Hippocampal formation (tissue), 2 donors: ENCODE measurements at regions not wholly inside any gene's neighbourhood (a gene's known extent, or its start where the extent isn't known, plus 50 kb on each side); places are given as distances from the start of the nearest gene placed in this dataset.

Source experiments
- DNase-seq, 2 donors: peaks; one replicate each; lab custom pipeline; 2025; lab: John Stamatoyannopoulos, UW

GRCh38 chr14:101045511-101045910, 142.0 kb upstream of the RTL1 start:
- DNase-seq: no peak

- DNase-seq: no peak
These were observed 142.5 kb upstream of the RTL1 start for GRCh38 chr14:101046071-101046470.

GRCh38 chr14:101047326-101047725, 143.8 kb upstream of the RTL1 start:
- DNase-seq: no peak

- DNase-seq: no peak
These were observed 145.2 kb upstream of the RTL1 start for GRCh38 chr14:101048766-101049165.

- DNase-seq: no peak
These were observed 146.0 kb upstream of the RTL1 start for GRCh38 chr14:101049511-101049910.

- DNase-seq: no peak
These were observed 146.4 kb upstream of the RTL1 start for GRCh38 chr14:101049942-101050341.

GRCh38 chr14:101050901-101051490, 147.5 kb upstream of the RTL1 start:
- no peak for DNase-seq

GRCh38 chr14:101054671-101055070, 151.1 kb upstream of the RTL1 start:
- no peak for DNase-seq

GRCh38 chr14:101055106-101055662, 151.7 kb upstream of the RTL1 start:
- DNase-seq: no peak

GRCh38 chr14:101055776-101056374, 152.4 kb upstream of the RTL1 start:
- DNase-seq: no peak

GRCh38 chr14:101056446-101056845, 152.9 kb upstream of the RTL1 start:
- DNase-seq: no peak

GRCh38 chr14:101057394-101057793, 153.9 kb upstream of the RTL1 start:
- no peak for DNase-seq

- no peak for DNase-seq
These were observed 155.0 kb upstream of the RTL1 start for GRCh38 chr14:101058571-101058970.

- DNase-seq: no peak
These were observed 156.7 kb upstream of the RTL1 start for GRCh38 chr14:101060171-101060601.

- DNase-seq: no peak
These were observed 158.0 kb upstream of the RTL1 start for GRCh38 chr14:101061411-101062064.

- no peak for DNase-seq
These were observed 158.5 kb upstream of the RTL1 start for GRCh38 chr14:101062065-101062450.

GRCh38 chr14:101062601-101063000, 159.1 kb upstream of the RTL1 start:
- DNase-seq: no peak

- no peak for DNase-seq
These were observed 159.6 kb upstream of the RTL1 start for GRCh38 chr14:101063121-101063520.

GRCh38 chr14:101064121-101064661, 160.7 kb upstream of the RTL1 start:
- no peak for DNase-seq

- no peak for DNase-seq
These were observed 161.2 kb upstream of the RTL1 start for GRCh38 chr14:101064718-101065117.

- DNase-seq: no peak
These were observed 161.7 kb upstream of the RTL1 start for GRCh38 chr14:101065246-101065645.

GRCh38 chr14:101065696-101066694, 162.5 kb upstream of the RTL1 start:
- no peak for DNase-seq
